Lung (tissue), 11 donors: ENCODE measurements at regions not wholly inside any gene's neighbourhood (a gene's known extent, or its start where the extent isn't known, plus 50 kb on each side); places are given as distances from the start of the nearest gene placed in this dataset.
"Not testable (repeated sequence)": the region's sequence is repeated elsewhere in the genome, so short reads cannot be mapped to it uniquely, and the experiment has no call there.

Experiments
- ATAC-seq: fragments of 200-7000 bp; cut with Tn5 transposase; one replicate; pipeline ENCODE4 v1.9.1; 2020; ENCODE audit warnings: moderate number of reproducible peaks; ENCODE audit not compliant: insufficient read depth, low FRiP score
- DNase-seq, 3 donors: peaks; one replicate each; pipeline ENCODE4 v3.0.0-alpha.2; 2013 to 2017
- H3K27ac ChIP-seq, 2 donors: one replicate each; pipeline ENCODE4 v1.5.1; 2013; ENCODE audit warnings: mild to moderate bottlenecking in 2 of 2, moderate library complexity in 2 of 2, control low read depth in 1 of 2, inconsistent platforms in 1 of 2, low read depth in 1 of 2, low read length in 1 of 2
- H3K27me3 ChIP-seq, 3 donors: one replicate each; pipeline ENCODE4 v1.5.1; 2013; ENCODE audit warnings: low read length in 2 of 3; ENCODE audit not compliant: control insufficient read depth in 3 of 3, insufficient read depth in 3 of 3
- H3K36me3 ChIP-seq, 4 donors: one replicate each; pipeline ENCODE4 v1.5.1; 2013; ENCODE audit warnings: low read length in 4 of 4, mild to moderate bottlenecking in 1 of 4, moderate library complexity in 1 of 4; ENCODE audit not compliant: control insufficient read depth in 4 of 4, insufficient read depth in 4 of 4
- H3K4me1 ChIP-seq, 5 donors: one replicate each; pipeline ENCODE4 v1.5.1; 2013; ENCODE audit warnings: low read length in 5 of 5, mild to moderate bottlenecking in 2 of 5, moderate library complexity in 1 of 5; ENCODE audit not compliant: control insufficient read depth in 5 of 5, insufficient read depth in 5 of 5
- H3K4me3 ChIP-seq: one replicate; pipeline ENCODE4 v1.5.1; 2013; ENCODE audit warnings: mild to moderate bottlenecking, control low read depth, moderate library complexity
- H3K9ac ChIP-seq, 2 donors: one replicate each; pipeline ENCODE4 v1.5.1; 2013; ENCODE audit warnings: low read length in 2 of 2, control low read depth in 1 of 2; ENCODE audit not compliant: insufficient read depth in 1 of 2
- H3K9me3 ChIP-seq, 4 donors: one replicate each; pipeline ENCODE4 v1.5.1; 2013; ENCODE audit warnings: low read length in 3 of 4, mild to moderate bottlenecking in 1 of 4, moderate library complexity in 1 of 4; ENCODE audit not compliant: control insufficient read depth in 4 of 4, insufficient read depth in 3 of 4
- CTCF ChIP-seq: IDR thresholded peaks from 2 replicates; pipeline ENCODE4 v1.5.1; 2012; ENCODE audit warnings: mild to moderate bottlenecking; ENCODE audit errors: control extremely low read depth, extremely low read depth
- WGBS, 2 donors: extraction: QIAGEN DNeasy Blood & Tissue Kit; methylation state at CpG; one replicate each; pipeline ENCODE4 v1.1.7; 2013; 5-methylcytosine and 5-hydroxymethylcytosine counted together
- donor health status: control.
- donor health status: control.
- donor health status: Bipolar disorder and iron deficiency.
- donor health status: healthy.
- donor health status: DM: yes; HTN: yes; CAD: no.

GRCh38 chr22:49454726-49455125 is 372.9 kb downstream of the BRD1 start:
- H3K9ac ChIP-seq, result no peak overlapping the region
- ATAC-seq (no peak), DNase-seq (no peak)
- peaks cover 0 to 3% (median 0%) of the 10 kb centered on the region in 4 donors for H3K9me3 ChIP-seq
- H3K36me3 ChIP-seq, result no peaks in the 10 kb centered on the region
- TF ChIP-seq CTCF, result no peak
- peaks cover 3 to 60% (median 36%) of the 10 kb centered on the region in 3 donors for H3K27me3 ChIP-seq
- H3K4me3 ChIP-seq, result no peak overlapping the region
- 78 to 93% methylated on average over 7 of the region's 7 CpGs for WGBS, 2 donors
- peaks cover 0 to 5% (median 0%) of the 10 kb centered on the region in 5 donors for H3K4me1 ChIP-seq
- H3K27ac ChIP-seq, result no peak overlapping the region

GRCh38 chr22:49453771-49454170 is 373.9 kb downstream of the BRD1 start:
- Histone ChIP-seq H3K4me1 (peaks cover 0 to 5% (median 0%) of the 10 kb centered on the region in 5 donors), H3K27me3 (peaks cover 4 to 70% (median 42%) of the 10 kb centered on the region in 3 donors), H3K9ac (no peak overlapping the region), H3K4me3 (no peak overlapping the region), H3K36me3 (no peaks in the 10 kb centered on the region), H3K9me3 (peaks cover 0 to 2% (median 0%) of the 10 kb centered on the region in 4 donors), H3K27ac (no peak overlapping the region)
- WGBS, 2 donors, result 73 to 86% methylated on average over 15 of the region's 15 CpGs
- ATAC-seq (no peak), DNase-seq (no peak)
- no peak for TF ChIP-seq CTCF

GRCh38 chr22:49453019-49453418 is 374.7 kb downstream of the BRD1 start:
- not testable (repeated sequence) for H3K4me1 ChIP-seq, H3K27ac ChIP-seq, DNase-seq, H3K9me3 ChIP-seq, H3K36me3 ChIP-seq, ATAC-seq, H3K4me3 ChIP-seq, H3K9ac ChIP-seq
- WGBS, 2 donors, result 91 to 97% methylated on average over 1 of the region's 1 CpG
- peaks cover 4 to 77% (median 43%) of the 10 kb centered on the region in 3 donors for H3K27me3 ChIP-seq

- no peak for ATAC-seq
- 92 to 96% methylated on average over 2 of the region's 2 CpGs for WGBS, 2 donors
- H3K4me3 ChIP-seq, result no peak overlapping the region
- peaks cover 0 to 3% (median 0%) of the 10 kb centered on the region in 4 donors for H3K9me3 ChIP-seq
- peaks cover 0 to 8% (median 0%) of the 10 kb centered on the region in 5 donors for H3K4me1 ChIP-seq
- H3K27ac ChIP-seq, result no peak overlapping the region
- H3K36me3 ChIP-seq, result no peaks in the 10 kb centered on the region
- no peak overlapping the region for H3K9ac ChIP-seq
- no peak for TF ChIP-seq CTCF
- no peak for DNase-seq
- peaks cover 4 to 76% (median 42%) of the 10 kb centered on the region in 3 donors for H3K27me3 ChIP-seq
Observed at GRCh38 chr22:49452362-49452946, 375.2 kb downstream of the BRD1 start.
